ENCODE measurements at regions not wholly inside any gene's neighbourhood (a gene's known extent, or its start where the extent isn't known, plus 50 kb on each side); places are given as distances from the start of the nearest gene placed in this dataset.

GRCh38 chr15:81776976-81777375, 268.8 kb downstream of the MEX3B start:
- TF ChIP-seq NONO (IDR thresholded peaks at IDR 0.05; ENCODE audit: low read depth in 2 of 2, low read length in 1 of 2) (no peak), ZFP91 (CRISPR knock-in tag; IDR thresholded peaks at IDR 0.05) (no peak), MAFF (IDR thresholded peaks at IDR 0.05; ENCODE audit: low read length) (no peak), CUX1 (CRISPR knock-in tag; IDR thresholded peaks at IDR 0.05) (no peak), JUND (IDR thresholded peaks at IDR 0.05; ENCODE audit: borderline replicate concordance, low read depth, low read length) (no peak), JUND (tag; IDR thresholded peaks at IDR 0.05; ENCODE audit: borderline replicate concordance, low read depth, low read length) (no peak), EZH2 (IDR thresholded peaks at IDR 0.05; ENCODE audit: borderline replicate concordance, low read depth, low read length) (no peak), CTCF (IDR thresholded peaks at IDR 0.05 in 2 of 3, conservative IDR thresholded peaks at IDR 0.05 in 1 of 3; ENCODE audit: insufficient read depth in 2 of 3, low read depth in 1 of 3, low read length in 3 of 3) (no peak), CEBPG (CRISPR knock-in tag; IDR thresholded peaks at IDR 0.05) (no peak), CEBPG (tag; conservative IDR thresholded peaks at IDR 0.05 in 1 of 2, IDR thresholded peaks at IDR 0.05 in 1 of 2) (no peak)
